ENCODE measurements at regions not wholly inside any gene's neighbourhood (a gene's known extent, or its start where the extent isn't known, plus 50 kb on each side); places are given as distances from the start of the nearest gene placed in this dataset.

DNA sequence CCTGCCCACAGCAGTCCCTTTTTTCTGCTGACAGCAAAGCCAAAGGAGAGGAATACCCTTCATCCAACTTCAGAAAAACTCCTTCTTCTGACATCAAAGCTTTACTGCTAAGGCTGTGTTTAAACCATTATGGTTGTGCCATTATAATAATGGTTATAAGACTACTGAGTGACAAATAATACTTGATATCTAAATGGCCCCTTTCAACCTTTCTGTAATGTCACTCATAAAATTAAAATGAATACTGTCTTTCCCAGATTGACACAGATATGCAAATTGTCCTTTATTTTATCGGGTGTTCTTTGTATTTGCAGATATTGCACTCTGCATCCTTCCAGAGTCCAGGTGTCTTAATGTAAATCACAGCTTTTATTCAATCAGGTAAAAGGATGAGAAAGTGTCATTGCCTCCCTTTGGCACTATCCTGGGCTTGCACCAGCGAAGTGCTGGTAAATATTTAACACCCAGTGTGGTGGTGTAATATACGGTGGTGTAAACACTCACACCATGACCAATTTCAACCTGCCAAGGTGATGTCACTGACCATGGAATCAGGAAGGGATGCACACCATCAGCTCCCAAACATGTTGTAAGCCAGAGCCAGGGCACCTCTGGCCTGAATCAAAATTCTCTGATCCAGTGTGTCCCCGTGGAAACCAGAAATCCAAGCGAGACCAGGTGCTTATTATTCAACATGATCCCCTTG lies 139.4 kb upstream of the TENM3 start:
- TF ChIP-seq CTCF (IDR thresholded peaks at IDR 0.05) = no peak
- no peak for TF ChIP-seq POLR2A (IDR thresholded peaks at IDR 0.05)
